Hepatocyte (in vitro differentiated cells): ENCODE measurements at regions not wholly inside any gene's neighbourhood (a gene's known extent, or its start where the extent isn't known, plus 50 kb on each side); places are given as distances from the start of the nearest gene placed in this dataset.

ENCODE experiments used
- DNase-seq: peaks from one replicate; pipeline ENCODE4 v3.0.0-alpha.2; 2016; ENCODE audit warnings: low spot score
- H2AFZ ChIP-seq: fragments of 200-600 bp; sonication (generic); 2 replicates; pipeline ENCODE4 v1.6.0; 2016; ENCODE audit warnings: antibody characterized with exemption, mild to moderate bottlenecking
- H3K27ac ChIP-seq: fragments of 200-600 bp; sonication (generic); 2 replicates; pipeline ENCODE4 v1.5.1; 2016; ENCODE audit warnings: mild to moderate bottlenecking
- H3K27me3 ChIP-seq: fragments of 200-600 bp; sonication (generic); 2 replicates; pipeline ENCODE4 v1.6.1; 2016
- H3K36me3 ChIP-seq: fragments of 200-600 bp; sonication (generic); replicated peaks from 2 replicates; pipeline ENCODE4 v1.5.1; 2016; ENCODE audit warnings: low read depth; ENCODE audit not compliant: insufficient read depth
- H3K4me1 ChIP-seq: fragments of 200-600 bp; sonication (generic); 2 replicates; pipeline ENCODE4 v1.5.1; 2016; ENCODE audit warnings: mild to moderate bottlenecking, moderate library complexity; ENCODE audit not compliant: insufficient read depth
- H3K4me2 ChIP-seq: fragments of 200-600 bp; sonication (generic); 2 replicates; pipeline ENCODE4 v1.6.0; 2016
- H3K4me3 ChIP-seq: fragments of 200-600 bp; sonication (generic); 2 replicates; pipeline ENCODE4 v1.5.1; 2016; ENCODE audit warnings: mild to moderate bottlenecking
- H3K79me2 ChIP-seq: fragments of 200-600 bp; sonication (generic); 2 replicates; pipeline ENCODE4 v1.6.0; 2017; ENCODE audit warnings: mild to moderate bottlenecking
- H3K9me2 ChIP-seq: fragments of 200-600 bp; sonication (generic); replicated peaks from 2 replicates; pipeline ENCODE4 v1.6.0; 2017; ENCODE audit warnings: mild to moderate bottlenecking; ENCODE audit not compliant: insufficient read depth
- H3K9me3 ChIP-seq: fragments of 200-600 bp; sonication (generic); 2 replicates; pipeline ENCODE4 v1.5.1; 2016; ENCODE audit warnings: low read depth, mild to moderate bottlenecking
- H4K20me1 ChIP-seq: fragments of 200-600 bp; sonication (generic); 2 replicates; pipeline ENCODE4 v1.6.0; 2016; ENCODE audit warnings: mild to moderate bottlenecking; ENCODE audit not compliant: insufficient read depth, poor library complexity, severe bottlenecking
- CTCF ChIP-seq: fragments of 200-600 bp; sonication (generic); IDR thresholded peaks from 2 replicates; pipeline ENCODE4 v1.5.1; 2016; ENCODE audit warnings: antibody characterized with exemption, mild to moderate bottlenecking; ENCODE audit not compliant: poor library complexity
- EZH2 ChIP-seq: fragments of 200-600 bp; sonication (generic); IDR thresholded peaks from 2 replicates; pipeline ENCODE4 v1.6.1; 2016; ENCODE audit warnings: antibody characterized with exemption, mild to moderate bottlenecking, borderline replicate concordance
- EZH2phosphoT487 ChIP-seq: fragments of 200-600 bp; sonication (generic); IDR thresholded peaks from one replicate; pipeline ENCODE4 v1.6.1; 2018; ENCODE audit warnings: antibody characterized with exemption, mild to moderate bottlenecking, low read depth, moderate library complexity; ENCODE audit not compliant: unreplicated experiment, severe bottlenecking
- WGBS: methylation state at CpG from one replicate; pipeline ENCODE4 v1.1.6; 2016; ENCODE audit warnings: low lambda C conversion rate; ENCODE audit errors: missing lambda C conversion rate; 5-methylcytosine and 5-hydroxymethylcytosine counted together

- Histone ChIP-seq H3K9me2 (no peaks in the 10 kb centered on the region), H3K27ac (no peak overlapping the region), H3K4me3 (no peak overlapping the region), H2AFZ (no peak overlapping the region), H3K27me3 (no peaks in the 10 kb centered on the region), H3K36me3 (no peaks in the 10 kb centered on the region), H3K79me2 (no peaks in the 10 kb centered on the region), H3K4me1 (no peaks in the 10 kb centered on the region), H3K9me3 (no peaks in the 10 kb centered on the region), H3K4me2 (no peak overlapping the region), H4K20me1 (no peaks in the 10 kb centered on the region)
- TF ChIP-seq CTCF (no peak), EZH2phosphoT487 (no peak), EZH2 (no peak)
- DNase-seq = no peak
- WGBS = 67% methylated on average over 1 of the region's 1 CpG
Measured at GRCh38 chr2:14072338-14072737, 560.2 kb upstream of the LRATD1 start.

- Histone ChIP-seq H3K9me2 (no peaks in the 10 kb centered on the region), H3K4me1 (no peaks in the 10 kb centered on the region), H4K20me1 (no peaks in the 10 kb centered on the region), H2AFZ (no peak overlapping the region), H3K9me3 (no peaks in the 10 kb centered on the region), H3K36me3 (no peaks in the 10 kb centered on the region), H3K27ac (no peak overlapping the region), H3K27me3 (no peaks in the 10 kb centered on the region), H3K79me2 (no peaks in the 10 kb centered on the region), H3K4me3 (no peak overlapping the region), H3K4me2 (no peak overlapping the region)
- no peak for DNase-seq
- WGBS = 39% methylated on average over 1 of the region's 1 CpG
- TF ChIP-seq EZH2phosphoT487 = no peak
Measured at GRCh38 chr2:14074691-14075090, 557.8 kb upstream of the LRATD1 start.

- H3K4me1 ChIP-seq = no peaks in the 10 kb centered on the region
- no peaks in the 10 kb centered on the region for H3K9me2 ChIP-seq
- H3K9me3 ChIP-seq = no peaks in the 10 kb centered on the region
- no peaks in the 10 kb centered on the region for H3K27me3 ChIP-seq
- no peak for TF ChIP-seq EZH2phosphoT487
- no peak for TF ChIP-seq EZH2
- TF ChIP-seq CTCF = no peak
- H2AFZ ChIP-seq = no peak overlapping the region
- no peak overlapping the region for H3K4me3 ChIP-seq
- 74% methylated on average over 3 of the region's 3 CpGs for WGBS
- no peak overlapping the region for H3K27ac ChIP-seq
- H3K79me2 ChIP-seq = no peaks in the 10 kb centered on the region
- no peak for DNase-seq
- H3K36me3 ChIP-seq = no peaks in the 10 kb centered on the region
- H4K20me1 ChIP-seq = no peaks in the 10 kb centered on the region
- H3K4me2 ChIP-seq = no peak overlapping the region
Measured at GRCh38 chr2:14079576-14079975, 552.9 kb upstream of the LRATD1 start.

- WGBS = 100% methylated on average over 1 of the region's 1 CpG
- no peak for DNase-seq
- Histone ChIP-seq H3K4me1 (no peaks in the 10 kb centered on the region), H3K27me3 (no peaks in the 10 kb centered on the region), H3K36me3 (no peaks in the 10 kb centered on the region), H2AFZ (no peak overlapping the region), H3K4me3 (no peak overlapping the region), H3K9me3 (no peaks in the 10 kb centered on the region), H3K27ac (no peak overlapping the region), H3K4me2 (no peak overlapping the region), H4K20me1 (no peaks in the 10 kb centered on the region), H3K9me2 (no peaks in the 10 kb centered on the region), H3K79me2 (no peaks in the 10 kb centered on the region)
- no peak for TF ChIP-seq EZH2
- no peak for TF ChIP-seq CTCF
- no peak for TF ChIP-seq EZH2phosphoT487
Measured at GRCh38 chr2:14081521-14081920, 551.0 kb upstream of the LRATD1 start.
